ENCODE measurements at regions not wholly inside any gene's neighbourhood (a gene's known extent, or its start where the extent isn't known, plus 50 kb on each side); places are given as distances from the start of the nearest gene placed in this dataset.
"Not testable (repeated sequence)": the region's sequence is repeated elsewhere in the genome, so short reads cannot be mapped to it uniquely, and the experiment has no call there.

DNA sequence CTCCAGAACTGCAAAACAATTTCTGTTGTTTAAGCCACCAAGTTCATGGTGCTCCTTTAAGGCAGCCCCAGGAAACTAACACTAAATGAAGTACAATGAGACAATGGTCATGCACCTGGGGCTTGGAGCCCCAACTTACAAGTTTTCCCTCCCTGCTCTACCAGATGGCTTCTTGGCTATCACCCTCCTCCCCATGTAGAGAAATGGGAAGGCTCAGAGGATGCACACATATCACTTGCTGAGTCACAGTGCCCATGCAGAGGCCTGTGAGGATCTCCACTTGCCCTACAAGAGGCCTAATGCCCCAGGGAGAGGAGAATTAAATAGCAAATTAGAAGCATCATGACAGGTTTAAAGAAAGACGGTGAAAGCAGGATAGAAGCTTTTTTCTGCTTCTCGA is 270.9 kb downstream of the TTC32 start:
- no peaks in the 10 kb centered on the region for H3K9me3 ChIP-seq
- no peak for DNase-seq
- intact Hi-C loops (cut with DNase I), result no loop called here
- 90 to 93% (median 91%) methylated on average over 2 of the region's 2 CpGs for WGBS, 3 donors
- H3K27ac ChIP-seq, result no peak overlapping the region
- TF ChIP-seq, protein P1, sequence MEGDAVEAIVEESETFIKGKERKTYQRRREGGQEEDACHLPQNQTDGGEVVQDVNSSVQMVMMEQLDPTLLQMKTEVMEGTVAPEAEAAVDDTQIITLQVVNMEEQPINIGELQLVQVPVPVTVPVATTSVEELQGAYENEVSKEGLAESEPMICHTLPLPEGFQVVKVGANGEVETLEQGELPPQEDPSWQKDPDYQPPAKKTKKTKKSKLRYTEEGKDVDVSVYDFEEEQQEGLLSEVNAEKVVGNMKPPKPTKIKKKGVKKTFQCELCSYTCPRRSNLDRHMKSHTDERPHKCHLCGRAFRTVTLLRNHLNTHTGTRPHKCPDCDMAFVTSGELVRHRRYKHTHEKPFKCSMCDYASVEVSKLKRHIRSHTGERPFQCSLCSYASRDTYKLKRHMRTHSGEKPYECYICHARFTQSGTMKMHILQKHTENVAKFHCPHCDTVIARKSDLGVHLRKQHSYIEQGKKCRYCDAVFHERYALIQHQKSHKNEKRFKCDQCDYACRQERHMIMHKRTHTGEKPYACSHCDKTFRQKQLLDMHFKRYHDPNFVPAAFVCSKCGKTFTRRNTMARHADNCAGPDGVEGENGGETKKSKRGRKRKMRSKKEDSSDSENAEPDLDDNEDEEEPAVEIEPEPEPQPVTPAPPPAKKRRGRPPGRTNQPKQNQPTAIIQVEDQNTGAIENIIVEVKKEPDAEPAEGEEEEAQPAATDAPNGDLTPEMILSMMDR (IDR thresholded peaks at IDR 0.05), result no peak
- TF ChIP-seq POLR2A (IDR thresholded peaks at IDR 0.05), result no peak
- no peak for TF ChIP-seq EP300 (IDR thresholded peaks at IDR 0.05)
- no peaks in the 10 kb centered on the region for H3K27me3 ChIP-seq
- no peaks in the 10 kb centered on the region for H3K36me3 ChIP-seq
- no peak overlapping the region for H3K4me3 ChIP-seq
- no peaks in the 10 kb centered on the region for H3K4me1 ChIP-seq (ENCODE audit: insufficient read depth)

DNA sequence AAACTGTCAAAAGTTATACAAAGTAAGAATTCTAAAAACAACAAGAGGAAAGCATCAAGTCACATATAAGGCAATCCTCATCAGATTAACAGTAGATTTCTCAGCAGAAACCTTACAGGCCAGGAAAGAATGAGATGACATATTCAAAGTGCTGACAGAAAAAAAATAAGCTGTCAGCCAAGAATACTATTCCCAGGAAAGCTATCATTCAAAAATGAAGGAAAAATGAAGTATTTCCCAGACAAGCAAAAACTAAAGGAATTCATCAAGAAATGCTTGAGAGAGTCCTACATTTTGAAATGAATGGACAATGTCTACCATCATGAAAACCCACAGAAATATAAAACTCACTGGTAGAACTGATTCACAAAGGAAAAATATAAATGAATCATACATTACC is 268.9 kb upstream of the OSR1 start:
- intact Hi-C loops (cut with DNase I), result no loop called here
- Histone ChIP-seq H3K4me3 (no peak overlapping the region), H3K27me3 (no peaks in the 10 kb centered on the region), H3K27ac (no peak overlapping the region), H3K9me3 (no peaks in the 10 kb centered on the region), H3K36me3 (no peaks in the 10 kb centered on the region), H3K4me1 (ENCODE audit: insufficient read depth) (no peaks in the 10 kb centered on the region)
- TF ChIP-seq EP300 (IDR thresholded peaks at IDR 0.05) (no peak), POLR2A (IDR thresholded peaks at IDR 0.05) (no peak)
- TF ChIP-seq, protein P1 (IDR thresholded peaks at IDR 0.05), result no peak
- DNase-seq, result no peak

DNA sequence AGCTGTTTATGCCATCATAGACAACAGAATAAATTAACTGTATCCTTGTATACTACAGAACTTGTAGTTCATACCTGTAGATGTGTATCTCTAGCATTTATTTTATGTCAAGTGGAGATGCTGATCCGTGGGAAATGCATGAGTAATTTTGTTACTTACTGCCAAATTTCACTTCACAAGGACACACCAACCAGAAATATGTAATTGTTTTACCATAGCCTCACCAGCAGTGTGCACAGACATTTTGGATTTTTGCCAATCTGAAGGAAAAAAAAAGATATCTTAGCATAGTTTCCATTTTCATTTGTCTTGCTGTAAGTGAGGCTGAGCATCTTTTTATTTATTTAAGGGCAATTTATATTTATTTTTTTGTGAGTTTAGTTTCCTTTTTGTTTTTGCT is 265.1 kb upstream of the OSR1 start:
- no peak overlapping the region for H3K27ac ChIP-seq
- no peaks in the 10 kb centered on the region for H3K4me1 ChIP-seq (ENCODE audit: insufficient read depth)
- intact Hi-C loops (cut with DNase I), result no loop called here
- no peaks in the 10 kb centered on the region for H3K9me3 ChIP-seq
- no peak overlapping the region for H3K4me3 ChIP-seq
- H3K27me3 ChIP-seq, result no peaks in the 10 kb centered on the region
- WGBS, 3 donors, result 1 to 27% (median 12%) methylated on average over 1 of the region's 1 CpG
- no peaks in the 10 kb centered on the region for H3K36me3 ChIP-seq
- no peak for DNase-seq
- TF ChIP-seq, protein P1 (IDR thresholded peaks at IDR 0.05), result no peak
- TF ChIP-seq EP300 (IDR thresholded peaks at IDR 0.05), result no peak
- TF ChIP-seq POLR2A (IDR thresholded peaks at IDR 0.05), result no peak

DNA sequence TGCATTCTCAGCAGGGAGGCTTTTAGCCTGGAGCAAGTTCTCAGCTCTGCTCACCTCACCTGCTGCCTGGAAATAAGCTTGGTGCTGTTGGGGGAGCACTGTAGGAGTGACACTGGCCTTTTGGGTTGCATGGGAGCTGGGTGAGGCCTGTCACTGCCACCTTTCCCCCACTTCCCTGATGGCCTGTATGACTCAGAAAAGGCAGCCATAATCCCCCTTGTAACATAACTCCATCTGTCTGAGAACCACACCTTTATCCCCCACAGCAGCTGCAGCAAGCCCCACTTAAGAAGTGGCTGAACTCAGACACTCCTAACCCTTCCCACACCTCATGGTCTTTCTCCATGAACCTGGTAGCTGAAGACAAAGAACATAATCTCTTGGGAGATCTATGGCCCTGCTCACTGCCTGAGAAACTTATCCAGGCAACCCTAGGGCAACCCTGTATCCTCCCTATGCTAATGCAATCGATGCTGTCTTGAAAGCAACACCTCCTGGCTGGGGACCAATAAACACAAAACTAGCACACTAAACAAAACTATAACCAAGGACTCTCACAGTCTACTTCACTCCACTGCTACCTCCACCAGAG is 258.9 kb upstream of the OSR1 start:
- Histone ChIP-seq H3K27me3 (no peaks in the 10 kb centered on the region), H3K4me1 (ENCODE audit: insufficient read depth) (no peaks in the 10 kb centered on the region), H3K4me3 (no peak overlapping the region), H3K36me3 (no peaks in the 10 kb centered on the region), H3K9me3 (no peaks in the 10 kb centered on the region), H3K27ac (no peak overlapping the region)
- TF ChIP-seq POLR2A (IDR thresholded peaks at IDR 0.05) (no peak), EP300 (IDR thresholded peaks at IDR 0.05) (no peak)
- TF ChIP-seq, protein P1 (IDR thresholded peaks at IDR 0.05), result no peak
- 57 to 87% (median 80%) methylated on average over 1 of the region's 1 CpG for whole genome bisulfite sequencing, 3 donors
- intact Hi-C loops (cut with DNase I), result no loop called here
- no peak for DNase-seq

DNA sequence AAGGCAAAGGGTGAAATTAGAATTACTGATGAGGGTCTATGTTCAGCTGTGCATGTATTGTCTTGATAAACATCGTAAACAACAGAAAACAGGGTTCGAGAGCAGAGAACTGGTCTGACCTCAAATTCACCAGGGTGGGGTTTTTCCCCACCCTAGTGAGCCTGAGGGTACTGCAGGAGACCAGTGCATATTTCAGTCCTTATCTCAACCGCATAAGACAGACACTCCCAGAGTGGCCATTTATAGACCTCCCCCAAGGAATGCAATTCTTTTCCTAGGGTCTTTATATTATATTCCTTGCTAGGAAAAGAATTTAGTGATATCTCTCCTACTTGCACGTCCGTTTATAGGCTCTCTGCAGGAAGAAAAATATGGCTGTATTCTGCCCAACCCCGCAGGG is 257.0 kb upstream of the OSR1 start:
- H3K9me3 ChIP-seq; intact Hi-C loops (cut with DNase I); H3K4me1 ChIP-seq (ENCODE audit: insufficient read depth); DNase-seq; H3K4me3 ChIP-seq; H3K27ac ChIP-seq; H3K36me3 ChIP-seq; H3K27me3 ChIP-seq: not testable (repeated sequence)
- 84 to 90% (median 84%) methylated on average over 6 of the region's 6 CpGs for WGBS, 3 donors
